GM12878 (cell line): ENCODE measurements at regions not wholly inside any gene's neighbourhood (a gene's known extent, or its start where the extent isn't known, plus 50 kb on each side); places are given as distances from the start of the nearest gene placed in this dataset.

Source experiments
- ATAC-seq: fragments of 200-7000 bp; cut with Tn5 transposase; 3 replicates; pipeline ENCODE4 v1.9.1; 2020; ENCODE audit warnings: mild to moderate bottlenecking, moderate library complexity
- BruUV-seq: library from RNA; stranded (reverse); fragments of 400-500 nt; replicated peaks from 2 replicates; lab custom pipeline; 2021; lab: Mats Ljungman, UMichigan
- CTCF ChIA-PET: fragments of 300-600 bp; sonication (Branson Sonifier 250); formaldehyde crosslinking; extraction: SDS; loops from one replicate; lab custom pipeline; 2021; ENCODE audit warnings: inconsistent platforms; lab: Yijun Ruan, JAX
- POLR2A ChIA-PET: fragments of 350-600 bp; formaldehyde crosslinking; extraction: SDS; loops from one replicate; lab custom pipeline; 2021; ENCODE audit warnings: inconsistent platforms; lab: Charles Lee
- RAD21 ChIA-PET: fragments of 300-600 bp; sonication (Branson Sonifier 250); formaldehyde crosslinking; loops from one replicate; lab custom pipeline; 2023; ENCODE audit warnings: antibody characterized with exemption; ENCODE audit not compliant: unreplicated experiment; lab: Charles Lee
- SMC1A ChIA-PET: fragments of 300-600 bp; sonication (Branson Sonifier 250); formaldehyde crosslinking; loops from one replicate; lab custom pipeline; 2023; ENCODE audit not compliant: unreplicated experiment, uncharacterized antibody; lab: Charles Lee
- DNase-seq: peaks from one replicate; pipeline ENCODE4 v3.0.0-alpha.2; 2011; ENCODE audit warnings: low read depth, low spot score
- FAIRE-seq: peaks from 3 replicates; lab custom pipeline; 2011; peaks lifted over from hg19 to GRCh38; lab: Jason Lieb, UNC
- H2AFZ ChIP-seq: 2 replicates; pipeline ENCODE4 v1.6.0; 2011; ENCODE audit warnings: low read depth, low read length, control low read depth; ENCODE audit not compliant: control insufficient read depth
- H3K27ac ChIP-seq: 2 replicates; pipeline ENCODE4 v1.5.1; 2011; ENCODE audit warnings: control low read depth; ENCODE audit not compliant: control insufficient read depth, insufficient read depth
- H3K27me3 ChIP-seq, 2 experiments: replicated peaks in 1 of 2; 2 replicates each; pipeline versions ENCODE4 v1.6.0 to v1.6.1; 2011; ENCODE audit warnings: low read length in 1 of 2; ENCODE audit not compliant: control insufficient read depth in 2 of 2, insufficient read depth in 2 of 2
- H3K36me3 ChIP-seq, 2 experiments: 2 replicates each; pipeline ENCODE4 v1.5.1; 2011; ENCODE audit warnings: low read length in 1 of 2; ENCODE audit not compliant: control insufficient read depth in 2 of 2, insufficient read depth in 2 of 2
- H3K4me1 ChIP-seq: 2 replicates; pipeline ENCODE4 v1.6.1; 2011; ENCODE audit warnings: mild to moderate bottlenecking, low read length, moderate library complexity, mixed read lengths; ENCODE audit not compliant: control insufficient read depth, insufficient read depth
- H3K4me2 ChIP-seq: 2 replicates; pipeline ENCODE4 v1.6.0; 2011; ENCODE audit warnings: control low read depth; ENCODE audit not compliant: control insufficient read depth, insufficient read depth
- H3K4me3 ChIP-seq: fragments of 200-600 bp; sonication (generic); 2 replicates; pipeline ENCODE4 v1.5.1; 2016
- H3K79me2 ChIP-seq: 2 replicates; pipeline ENCODE4 v1.6.0; 2011; ENCODE audit warnings: low read length; ENCODE audit not compliant: control insufficient read depth, insufficient read depth
- H3K9ac ChIP-seq: 2 replicates; pipeline ENCODE4 v1.8.0; 2011; ENCODE audit warnings: low read length, control low read depth, mixed read lengths; ENCODE audit not compliant: control insufficient read depth, insufficient read depth
- H3K9me3 ChIP-seq: replicated peaks from 3 replicates; pipeline ENCODE4 v1.5.1; 2011; ENCODE audit warnings: mild to moderate bottlenecking, low read length; ENCODE audit not compliant: control insufficient read depth, insufficient read depth
- H4K20me1 ChIP-seq: 2 replicates; pipeline ENCODE4 v1.6.0; 2011; ENCODE audit not compliant: control insufficient read depth, insufficient read depth
- ATF2 ChIP-seq: IDR thresholded peaks from 2 replicates; pipeline ENCODE4 v1.6.1; 2012; ENCODE audit warnings: low read length, inconsistent platforms
- BHLHE40 ChIP-seq, 2 experiments: fragments of 450-650 bp in 1 of 2; IDR thresholded peaks; 2 replicates each; pipeline ENCODE4 v1.6.1; 2011 to 2017; ENCODE audit warnings: low read depth in 2 of 2, borderline replicate concordance in 1 of 2, improper control_type of control experiment in 1 of 2, low read length in 1 of 2, mild to moderate bottlenecking in 1 of 2
- CEBPB ChIP-seq, 2 experiments: fragments of 150-350 bp in 1 of 2; IDR thresholded peaks; 2 replicates each; pipeline ENCODE4 v1.6.1; 2012 to 2014; ENCODE audit warnings: low read depth in 2 of 2, low read length in 2 of 2, borderline replicate concordance in 1 of 2, inconsistent platforms in 1 of 2
- CREM ChIP-seq: IDR thresholded peaks from 2 replicates; pipeline ENCODE4 v1.6.1; 2014; ENCODE audit warnings: antibody characterized with exemption, low read depth
- IKZF2 ChIP-seq, 2 experiments: fragments of 450-650 bp; IDR thresholded peaks; 2 replicates each; pipeline ENCODE4 v1.6.1; 2017; ENCODE audit warnings: mild to moderate bottlenecking in 2 of 2, moderate library complexity in 2 of 2
- IRF3 ChIP-seq: fragments of 450-650 bp; IDR thresholded peaks from 2 replicates; pipeline ENCODE4 v1.6.1; 2014; ENCODE audit warnings: mild to moderate bottlenecking
- MEF2B ChIP-seq: fragments of 450-650 bp; IDR thresholded peaks from 2 replicates; pipeline ENCODE4 v1.6.1; 2018; ENCODE audit warnings: mild to moderate bottlenecking, moderate library complexity; ENCODE audit not compliant: partially characterized antibody, poor library complexity, severe bottlenecking
- NRF1 ChIP-seq: conservative IDR thresholded peaks from 2 replicates; pipeline ENCODE4 v1.6.1; 2011; ENCODE audit warnings: mild to moderate bottlenecking, low read depth, low read length, improper control_type of control experiment
- PML ChIP-seq: IDR thresholded peaks from 2 replicates; pipeline ENCODE4 v1.6.1; 2012; ENCODE audit warnings: low read length, inconsistent platforms
- ZNF274 ChIP-seq: IDR thresholded peaks from one replicate; pipeline ENCODE4 v1.8.0; 2011; ENCODE audit not compliant: insufficient read length, insufficient read depth
- WGBS: methylation state at CpG from one replicate; pipeline ENCODE4 v1.1.6; 2016; ENCODE audit warnings: low lambda C conversion rate; ENCODE audit not compliant: insufficient replicate concordance, insufficient coverage; ENCODE audit errors: missing lambda C conversion rate; 5-methylcytosine and 5-hydroxymethylcytosine counted together
- in situ Hi-C: fragments of 300-500 bp; cut with MboI; formaldehyde crosslinking; loops from 9 replicates; pipeline ENCODE4 v1.14.3; 2018; ENCODE audit warnings: mixed read lengths
- intact Hi-C: fragments of 100-400 bp; cut with micrococcal nuclease; formaldehyde crosslinking; loops from one replicate; pipeline ENCODE4 v1.14.2; 2022; ENCODE audit not compliant: unreplicated experiment
- TF ChIP-seq, protein P1 (sequence below): IDR thresholded peaks from 2 replicates; pipeline ENCODE4 v1.6.1; 2011; ENCODE audit warnings: borderline replicate concordance, low read depth, mild to moderate bottlenecking, moderate library complexity, low read length; ENCODE audit not compliant: insufficient read depth, poor library complexity, severe bottlenecking
- TF ChIP-seq, protein P2 (sequence below): fragments of 450-650 bp; IDR thresholded peaks from 2 replicates; pipeline ENCODE4 v1.6.1; 2017; ENCODE audit warnings: mild to moderate bottlenecking, low read depth, inconsistent platforms; ENCODE audit not compliant: poor library complexity, severe bottlenecking

GRCh38 chr18:65255417-65255816, 495.4 kb upstream of the CDH7 start:
- intact Hi-C loops = no loop called here
- FAIRE-seq = no peak
- Histone ChIP-seq H3K79me2 (no peaks in the 10 kb centered on the region), H3K4me2 (no peak overlapping the region)
- TF ChIP-seq, protein P1, sequence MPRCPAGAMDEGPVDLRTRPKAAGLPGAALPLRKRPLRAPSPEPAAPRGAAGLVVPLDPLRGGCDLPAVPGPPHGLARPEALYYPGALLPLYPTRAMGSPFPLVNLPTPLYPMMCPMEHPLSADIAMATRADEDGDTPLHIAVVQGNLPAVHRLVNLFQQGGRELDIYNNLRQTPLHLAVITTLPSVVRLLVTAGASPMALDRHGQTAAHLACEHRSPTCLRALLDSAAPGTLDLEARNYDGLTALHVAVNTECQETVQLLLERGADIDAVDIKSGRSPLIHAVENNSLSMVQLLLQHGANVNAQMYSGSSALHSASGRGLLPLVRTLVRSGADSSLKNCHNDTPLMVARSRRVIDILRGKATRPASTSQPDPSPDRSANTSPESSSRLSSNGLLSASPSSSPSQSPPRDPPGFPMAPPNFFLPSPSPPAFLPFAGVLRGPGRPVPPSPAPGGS = no peak
- no peak for TF ChIP-seq CREM
- TF ChIP-seq, all 136 proteins: peak for 0
- H4K20me1 ChIP-seq = no peaks in the 10 kb centered on the region
- BruUV-seq = no TSS peak
- H2AFZ ChIP-seq = no peak overlapping the region
- in situ Hi-C loops = no loop called here
- ChIA-PET POLR2A (no interaction called here), SMC1A (interaction anchor here (1.1 kb wide), 1 partner anchor 14 kb away, joined by 3 read pairs; no protein-coding TSS in a partner anchor), CTCF (no interaction called here), RAD21 (no interaction called here)
- ATAC-seq = no peak
- H3K36me3 ChIP-seq = no peaks in the 10 kb centered on the region
- H3K4me3 ChIP-seq = no peak overlapping the region
- WGBS = 13% methylated on average over 2 of the region's 2 CpGs
- DNase-seq = no peak
- no peaks in the 10 kb centered on the region for H3K9me3 ChIP-seq
- no peaks in the 10 kb centered on the region for H3K4me1 ChIP-seq
- no peaks in the 10 kb centered on the region for H3K27me3 ChIP-seq
- no peak overlapping the region for H3K9ac ChIP-seq
- no peak overlapping the region for H3K27ac ChIP-seq

DNA sequence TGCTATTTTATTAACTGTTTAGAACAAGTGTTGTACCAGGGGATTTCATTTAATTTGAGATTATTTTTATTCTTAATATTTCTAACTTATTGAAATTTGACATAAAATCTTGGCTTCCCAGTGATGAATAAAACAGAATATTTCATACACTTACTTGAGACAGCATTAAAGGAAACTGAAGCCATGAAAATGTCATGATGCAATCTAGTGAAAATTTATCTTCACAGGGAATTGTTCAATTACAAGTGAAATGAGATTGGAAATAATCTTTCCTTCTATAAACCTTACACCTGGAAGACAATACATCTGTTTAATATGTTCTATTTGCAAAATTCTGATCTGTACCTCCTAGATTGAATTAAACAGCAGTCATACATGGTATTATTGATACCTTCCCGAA, 511.0 kb upstream of the CDH7 start:
- POLR2A ChIA-PET = no interaction called here
- FAIRE-seq (no peak), DNase-seq (no peak), ATAC-seq (no peak)
- no TSS peak for BruUV-seq
- no peaks in the 10 kb centered on the region for H3K27me3 ChIP-seq
- no peaks in the 10 kb centered on the region for H4K20me1 ChIP-seq
- no peak overlapping the region for H2AFZ ChIP-seq
- no peak overlapping the region for H3K4me2 ChIP-seq
- H3K36me3 ChIP-seq = no peaks in the 10 kb centered on the region
- CTCF ChIA-PET = no interaction called here
- H3K9me3 ChIP-seq = no peaks in the 10 kb centered on the region
- no peak overlapping the region for H3K9ac ChIP-seq
- in situ Hi-C loops (no loop called here), intact Hi-C loops (no loop called here)
- no peak overlapping the region for H3K27ac ChIP-seq
- no peak overlapping the region for H3K4me3 ChIP-seq
- H3K4me1 ChIP-seq = no peaks in the 10 kb centered on the region
- no peaks in the 10 kb centered on the region for H3K79me2 ChIP-seq
- 0% methylated on average over 1 of the region's 1 CpG for WGBS
- RAD21 ChIA-PET = no interaction called here
- SMC1A ChIA-PET = no interaction called here
- TF ChIP-seq MEF2B (no peak), CEBPB (IDR thresholded peaks at IDR 0.05; ENCODE audit: borderline replicate concordance in 1 of 2, low read depth in 2 of 2, low read length in 2 of 2) (no peak), ATF2 (no peak), ZNF274 (no peak), BHLHE40 (IDR thresholded peaks at IDR 0.05; ENCODE audit: borderline replicate concordance in 1 of 2, low read depth in 2 of 2, low read length in 1 of 2) (no peak), IKZF2 (IDR thresholded peaks at IDR 0.05) (no peak), IRF3 (no peak), PML (no peak), NRF1 (no peak)
- TF ChIP-seq, protein P2, sequence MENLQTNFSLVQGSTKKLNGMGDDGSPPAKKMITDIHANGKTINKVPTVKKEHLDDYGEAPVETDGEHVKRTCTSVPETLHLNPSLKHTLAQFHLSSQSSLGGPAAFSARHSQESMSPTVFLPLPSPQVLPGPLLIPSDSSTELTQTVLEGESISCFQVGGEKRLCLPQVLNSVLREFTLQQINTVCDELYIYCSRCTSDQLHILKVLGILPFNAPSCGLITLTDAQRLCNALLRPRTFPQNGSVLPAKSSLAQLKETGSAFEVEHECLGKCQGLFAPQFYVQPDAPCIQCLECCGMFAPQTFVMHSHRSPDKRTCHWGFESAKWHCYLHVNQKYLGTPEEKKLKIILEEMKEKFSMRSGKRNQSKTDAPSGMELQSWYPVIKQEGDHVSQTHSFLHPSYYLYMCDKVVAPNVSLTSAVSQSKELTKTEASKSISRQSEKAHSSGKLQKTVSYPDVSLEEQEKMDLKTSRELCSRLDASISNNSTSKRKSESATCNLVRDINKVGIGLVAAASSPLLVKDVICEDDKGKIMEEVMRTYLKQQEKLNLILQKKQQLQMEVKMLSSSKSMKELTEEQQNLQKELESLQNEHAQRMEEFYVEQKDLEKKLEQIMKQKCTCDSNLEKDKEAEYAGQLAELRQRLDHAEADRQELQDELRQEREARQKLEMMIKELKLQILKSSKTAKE = no peak
